ENCODE measurements at regions not wholly inside any gene's neighbourhood (a gene's known extent, or its start where the extent isn't known, plus 50 kb on each side); places are given as distances from the start of the nearest gene placed in this dataset.

GRCh38 chr1:222347627-222348026 is 200.3 kb downstream of the HHIPL2 start:
- TF ChIP-seq CTCF (conservative IDR thresholded peaks at IDR 0.05; ENCODE audit: low read depth, low read length) (no peak), EZH2phosphoT487 (IDR thresholded peaks at IDR 0.05; ENCODE audit: borderline replicate concordance, low read length) (no peak)

Data from PC-3 (cell line).